GM12874 (cell line): ENCODE measurements at regions not wholly inside any gene's neighbourhood (a gene's known extent, or its start where the extent isn't known, plus 50 kb on each side); places are given as distances from the start of the nearest gene placed in this dataset.

ENCODE experiments used
- TF ChIP-seq, protein P1 (sequence below): IDR thresholded peaks from 2 replicates; pipeline ENCODE4 v1.5.1; 2011; ENCODE audit warnings: low read depth, mild to moderate bottlenecking, control low read depth, low read length, moderate library complexity; ENCODE audit not compliant: insufficient read depth

DNA sequence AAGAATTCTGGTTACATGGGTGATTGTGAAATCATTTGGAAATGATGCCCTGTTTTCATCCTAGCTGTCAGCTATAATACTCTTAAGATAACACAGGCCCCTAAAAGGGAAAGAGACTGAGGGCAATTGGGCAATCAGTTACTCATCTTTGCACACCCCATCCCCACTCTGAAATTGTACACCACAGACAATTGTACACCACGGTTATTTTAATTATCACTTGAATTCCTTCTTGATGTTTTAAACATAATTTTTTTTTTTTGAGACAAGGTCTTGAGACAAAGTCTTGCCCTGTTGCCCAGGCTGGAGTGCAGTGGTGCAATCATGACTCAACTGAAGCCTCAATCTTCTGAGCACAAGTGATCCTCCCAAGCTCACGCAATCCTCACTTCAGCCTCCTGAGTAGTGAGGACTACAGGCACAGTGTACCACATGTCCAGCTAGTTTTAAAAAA lies 862.4 kb upstream of the ACVR2A start:
- TF ChIP-seq, protein P1, sequence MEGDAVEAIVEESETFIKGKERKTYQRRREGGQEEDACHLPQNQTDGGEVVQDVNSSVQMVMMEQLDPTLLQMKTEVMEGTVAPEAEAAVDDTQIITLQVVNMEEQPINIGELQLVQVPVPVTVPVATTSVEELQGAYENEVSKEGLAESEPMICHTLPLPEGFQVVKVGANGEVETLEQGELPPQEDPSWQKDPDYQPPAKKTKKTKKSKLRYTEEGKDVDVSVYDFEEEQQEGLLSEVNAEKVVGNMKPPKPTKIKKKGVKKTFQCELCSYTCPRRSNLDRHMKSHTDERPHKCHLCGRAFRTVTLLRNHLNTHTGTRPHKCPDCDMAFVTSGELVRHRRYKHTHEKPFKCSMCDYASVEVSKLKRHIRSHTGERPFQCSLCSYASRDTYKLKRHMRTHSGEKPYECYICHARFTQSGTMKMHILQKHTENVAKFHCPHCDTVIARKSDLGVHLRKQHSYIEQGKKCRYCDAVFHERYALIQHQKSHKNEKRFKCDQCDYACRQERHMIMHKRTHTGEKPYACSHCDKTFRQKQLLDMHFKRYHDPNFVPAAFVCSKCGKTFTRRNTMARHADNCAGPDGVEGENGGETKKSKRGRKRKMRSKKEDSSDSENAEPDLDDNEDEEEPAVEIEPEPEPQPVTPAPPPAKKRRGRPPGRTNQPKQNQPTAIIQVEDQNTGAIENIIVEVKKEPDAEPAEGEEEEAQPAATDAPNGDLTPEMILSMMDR = no peak

DNA sequence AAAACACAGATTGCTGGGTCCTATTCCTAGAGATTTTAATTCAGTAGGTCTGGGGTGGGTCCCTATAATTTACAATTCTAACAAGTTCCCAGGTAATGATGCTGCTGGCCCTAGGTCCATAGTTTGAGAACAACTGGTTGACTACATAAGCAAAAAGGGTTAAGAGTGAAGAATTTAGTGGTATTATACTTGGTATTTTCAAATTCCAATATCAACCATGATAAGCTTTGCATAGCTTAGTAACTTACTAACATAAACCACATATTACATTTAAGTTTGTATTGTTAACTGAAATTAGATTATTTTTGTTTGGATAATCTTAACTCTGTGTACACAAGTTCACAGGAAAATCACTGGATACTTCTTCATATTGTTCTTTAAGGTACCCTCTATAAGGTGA lies 862.9 kb upstream of the ACVR2A start:
- TF ChIP-seq, protein P1 = no peak

GRCh38 chr2:146979746-146980145 lies 865.1 kb upstream of the ACVR2A start:
- TF ChIP-seq, protein P1 = no peak

DNA sequence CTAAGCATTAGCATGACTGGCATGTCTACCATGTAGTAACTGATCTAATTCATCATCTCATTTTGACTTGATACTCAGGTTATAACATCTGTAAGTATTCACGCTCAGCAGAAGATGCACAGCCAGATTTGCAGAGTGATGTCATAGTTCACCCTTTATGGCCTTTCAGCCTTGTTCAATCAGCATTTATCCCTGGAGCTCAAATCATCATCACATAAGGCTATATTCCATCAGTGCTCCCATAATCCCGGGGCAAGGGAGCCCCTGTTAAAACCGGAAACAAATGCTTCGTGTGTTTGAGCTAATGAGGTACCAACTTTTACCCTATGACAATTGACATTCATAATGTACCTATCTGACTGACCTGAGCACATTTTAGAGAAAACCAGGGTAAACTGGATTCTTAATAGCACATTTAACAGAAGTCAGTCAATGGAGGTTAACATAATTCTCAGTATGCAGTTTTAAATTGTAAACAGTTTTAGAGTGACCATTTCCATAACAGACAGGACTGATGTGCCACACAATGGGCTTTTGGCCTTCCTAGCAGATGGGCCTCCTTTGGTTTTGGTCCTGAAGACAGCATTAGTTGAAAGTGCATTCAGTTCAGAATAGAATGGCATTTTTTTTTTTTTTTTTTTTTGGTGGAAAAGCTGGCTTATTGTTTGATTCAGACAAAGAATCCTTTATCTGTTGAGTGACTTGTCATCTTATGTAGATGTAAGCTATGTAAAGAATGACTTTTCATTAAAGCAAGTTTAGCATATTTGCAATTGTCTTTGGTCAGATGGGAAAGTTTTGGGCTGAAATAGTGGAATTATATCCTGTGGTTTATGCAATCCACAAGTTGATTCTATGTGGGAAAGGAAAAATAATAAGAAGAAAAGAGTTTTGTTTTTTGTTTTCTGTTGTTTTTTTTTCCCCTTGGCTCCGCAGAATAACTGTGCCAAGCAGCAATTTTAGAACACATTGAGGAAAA lies 866.0 kb upstream of the ACVR2A start:
- TF ChIP-seq, protein P1 = no peak

DNA sequence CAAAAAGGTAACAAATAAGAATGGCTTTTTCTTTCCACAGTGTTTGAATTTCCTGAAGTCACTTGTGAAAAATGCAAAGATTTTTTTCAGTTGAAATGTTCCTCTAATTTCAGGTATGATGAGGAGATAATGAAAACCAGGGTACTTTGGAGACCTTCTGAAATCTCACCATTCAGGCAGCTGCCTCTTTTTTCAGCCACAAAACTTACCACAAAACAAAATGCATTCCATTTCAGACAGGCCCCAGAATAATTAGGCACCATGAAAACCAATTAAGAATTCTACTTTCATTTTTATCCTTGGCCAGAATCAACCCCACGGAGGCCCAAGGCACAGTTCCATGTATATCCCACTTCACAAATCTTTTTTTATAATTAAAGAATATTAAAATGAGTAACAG lies 880.3 kb upstream of the ACVR2A start:
- TF ChIP-seq, protein P1 = no peak

DNA sequence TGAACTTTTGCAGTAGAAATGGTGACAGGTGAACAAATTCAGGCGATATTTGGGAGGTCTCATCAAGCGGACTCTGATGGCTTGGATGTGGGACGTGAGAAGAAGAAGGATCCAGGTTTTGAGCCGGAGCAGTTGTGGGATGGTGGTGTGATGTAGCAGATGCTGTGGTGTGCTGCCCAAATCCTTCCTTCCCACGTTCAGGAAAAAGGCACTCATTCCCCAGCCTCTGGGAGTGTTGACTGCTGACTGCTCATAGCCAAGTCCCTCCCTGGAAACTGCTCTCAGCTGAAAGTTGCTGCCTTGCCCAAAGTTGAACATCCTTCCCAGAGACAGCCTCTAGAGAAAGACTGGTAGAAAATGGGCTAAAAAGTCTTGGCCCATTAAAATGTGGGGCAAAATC lies 890.3 kb upstream of the ACVR2A start:
- TF ChIP-seq, protein P1 = no peak

DNA sequence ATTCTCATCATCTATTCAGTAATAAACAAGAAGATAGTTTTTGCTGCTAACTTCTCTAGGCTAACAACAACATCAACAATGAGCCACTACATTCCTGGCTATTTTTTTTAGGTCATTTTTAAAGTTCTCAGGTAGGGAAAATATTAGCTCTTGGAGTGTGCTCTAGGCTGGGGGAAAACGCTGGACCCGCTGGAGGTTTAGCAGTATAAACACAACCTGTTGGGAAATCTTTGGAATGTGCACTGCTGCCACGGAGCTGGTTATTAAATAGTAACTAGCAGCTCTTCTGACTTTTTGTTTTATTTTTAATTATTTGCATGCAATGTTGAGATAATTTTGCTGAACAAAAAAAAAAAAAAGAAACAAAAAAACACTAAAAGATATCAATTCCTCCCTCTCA lies 892.1 kb upstream of the ACVR2A start:
- TF ChIP-seq, protein P1 = no peak
